Esophagus squamous epithelium (tissue), 4 donors: ENCODE measurements at regions not wholly inside any gene's neighbourhood (a gene's known extent, or its start where the extent isn't known, plus 50 kb on each side); places are given as distances from the start of the nearest gene placed in this dataset.

Experiments used
- POLR2A ChIP-seq, 4 donors: fragments of 450-650 bp; IDR thresholded peaks; one replicate each; pipeline ENCODE4 v1.6.1; 2017; ENCODE audit warnings: antibody characterized with exemption in 4 of 4, mild to moderate bottlenecking in 4 of 4, moderate library complexity in 3 of 4
- TF ChIP-seq, protein P1 (sequence below), 6 experiments: fragments of 450-650 bp in 4 of 6; fragments of 200-600 bp in 2 of 6; sonication (generic) in 2 of 6; IDR thresholded peaks; one replicate each; pipeline ENCODE4 v1.5.1; 2016 to 2019; ENCODE audit warnings: antibody characterized with exemption in 6 of 6, mild to moderate bottlenecking in 4 of 6, moderate library complexity in 4 of 6

- no peak for TF ChIP-seq POLR2A (IDR thresholded peaks at IDR 0.05)
- TF ChIP-seq, protein P1, sequence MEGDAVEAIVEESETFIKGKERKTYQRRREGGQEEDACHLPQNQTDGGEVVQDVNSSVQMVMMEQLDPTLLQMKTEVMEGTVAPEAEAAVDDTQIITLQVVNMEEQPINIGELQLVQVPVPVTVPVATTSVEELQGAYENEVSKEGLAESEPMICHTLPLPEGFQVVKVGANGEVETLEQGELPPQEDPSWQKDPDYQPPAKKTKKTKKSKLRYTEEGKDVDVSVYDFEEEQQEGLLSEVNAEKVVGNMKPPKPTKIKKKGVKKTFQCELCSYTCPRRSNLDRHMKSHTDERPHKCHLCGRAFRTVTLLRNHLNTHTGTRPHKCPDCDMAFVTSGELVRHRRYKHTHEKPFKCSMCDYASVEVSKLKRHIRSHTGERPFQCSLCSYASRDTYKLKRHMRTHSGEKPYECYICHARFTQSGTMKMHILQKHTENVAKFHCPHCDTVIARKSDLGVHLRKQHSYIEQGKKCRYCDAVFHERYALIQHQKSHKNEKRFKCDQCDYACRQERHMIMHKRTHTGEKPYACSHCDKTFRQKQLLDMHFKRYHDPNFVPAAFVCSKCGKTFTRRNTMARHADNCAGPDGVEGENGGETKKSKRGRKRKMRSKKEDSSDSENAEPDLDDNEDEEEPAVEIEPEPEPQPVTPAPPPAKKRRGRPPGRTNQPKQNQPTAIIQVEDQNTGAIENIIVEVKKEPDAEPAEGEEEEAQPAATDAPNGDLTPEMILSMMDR (IDR thresholded peaks at IDR 0.05), result no peak
Measured at GRCh38 chr2:176733698-176734430, 464.6 kb downstream of the MTX2 start.
